H1 (cell line): ENCODE measurements at regions not wholly inside any gene's neighbourhood (a gene's known extent, or its start where the extent isn't known, plus 50 kb on each side); places are given as distances from the start of the nearest gene placed in this dataset.

Experiments used
- CBX5 ChIP-seq: fragments of 300-800, 300-1000 bp; sonication (generic); IDR thresholded peaks from 2 replicates; pipeline ENCODE4 v1.7.1; 2016; ENCODE audit warnings: antibody characterized with exemption, low read length, low read depth
- HDAC2 ChIP-seq, 2 experiments: fragments of 300-600 bp in 1 of 2; sonication (generic) in 1 of 2; IDR thresholded peaks; 2 replicates each; pipeline ENCODE4 v1.6.1; 2011 to 2012; ENCODE audit warnings: low read depth in 2 of 2, low read length in 2 of 2, mild to moderate bottlenecking in 2 of 2, moderate library complexity in 2 of 2, borderline replicate concordance in 1 of 2, inconsistent platforms in 1 of 2
- SUZ12 ChIP-seq: fragments of 200-600 bp; sonication (generic); IDR thresholded peaks from 2 replicates; pipeline ENCODE4 v1.6.1; 2012; ENCODE audit warnings: mild to moderate bottlenecking, inconsistent platforms, low read length, moderate library complexity, mixed read lengths
- TEAD4 ChIP-seq: IDR thresholded peaks from 2 replicates; pipeline ENCODE4 v1.6.1; 2012; ENCODE audit warnings: low read depth, low read length, inconsistent platforms, mixed read lengths

GRCh38 chr10:89846281-89846630 lies 144.9 kb downstream of the KIF20B start (continued):
- TF ChIP-seq CBX5 (no peak), HDAC2 (IDR thresholded peaks at IDR 0.05; ENCODE audit: borderline replicate concordance in 1 of 2, low read depth in 2 of 2, low read length in 2 of 2) (no peak), SUZ12 (no peak), TEAD4 (no peak)
